SK-N-MC (cell line): ENCODE measurements at regions not wholly inside any gene's neighbourhood (a gene's known extent, or its start where the extent isn't known, plus 50 kb on each side); places are given as distances from the start of the nearest gene placed in this dataset.

Experiments used
- EZH2 ChIP-seq: fragments of 200-600 bp; sonication (generic); IDR thresholded peaks from one replicate; pipeline ENCODE4 v1.6.1; 2017; ENCODE audit warnings: antibody characterized with exemption
- POLR2AphosphoS5 ChIP-seq: IDR thresholded peaks from 2 replicates; pipeline ENCODE4 v1.6.1; 2012; ENCODE audit warnings: mild to moderate bottlenecking, low read depth, low read length, borderline replicate concordance

DNA sequence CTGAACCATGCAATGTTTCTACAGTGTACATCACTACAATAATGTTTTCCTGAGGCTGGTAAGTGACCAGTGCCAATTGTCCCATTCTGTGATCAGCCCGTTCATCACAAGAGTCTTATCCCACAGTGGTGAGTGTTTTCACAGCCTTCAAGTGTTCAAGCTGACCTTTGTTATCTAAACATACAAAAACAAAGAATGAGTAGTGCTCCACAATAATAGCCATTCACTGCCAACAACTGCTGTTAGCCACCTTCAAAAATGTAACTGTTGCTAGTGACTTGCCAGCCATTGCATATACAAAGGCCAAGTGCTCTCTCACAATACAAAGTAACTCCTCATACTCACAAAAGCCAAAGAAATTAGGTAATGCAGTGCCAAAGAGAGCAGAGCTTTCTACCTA is 1084.1 kb downstream of the FAM133A start:
- TF ChIP-seq EZH2, result no peak
- no peak for TF ChIP-seq POLR2AphosphoS5
